Prostate gland (tissue), 2 donors: ENCODE measurements at regions not wholly inside any gene's neighbourhood (a gene's known extent, or its start where the extent isn't known, plus 50 kb on each side); places are given as distances from the start of the nearest gene placed in this dataset.

ENCODE experiments used
- DNase-seq: peaks from one replicate; pipeline ENCODE4 v3.0.0-alpha.2; 2019; ENCODE audit warnings: low spot score
- H3K27ac ChIP-seq, 2 donors: fragments of 200-600 bp; sonication (generic); 2 replicates each; pipeline ENCODE4 v1.5.1; 2017 to 2019
- H3K27me3 ChIP-seq: fragments of 200-600 bp; sonication (generic); replicated peaks from 2 replicates; pipeline ENCODE4 v1.5.1; 2019; ENCODE audit not compliant: insufficient read depth
- H3K36me3 ChIP-seq, 2 donors: fragments of 200-600 bp; sonication (generic); 1 replicate in 1 of 2; 2 replicates in 1 of 2; pipeline versions ENCODE4 v1.5.1 to v1.8.1; 2017 to 2019
- H3K4me1 ChIP-seq: fragments of 200-600 bp; sonication (generic); replicated peaks from 2 replicates; pipeline ENCODE4 v1.5.1; 2019
- H3K4me3 ChIP-seq, 2 donors: fragments of 200-600 bp; sonication (generic); 2 replicates each; pipeline ENCODE4 v1.5.1; 2017 to 2019
- H3K9me3 ChIP-seq: fragments of 200-600 bp; sonication (generic); 2 replicates; pipeline ENCODE4 v1.5.1; 2017
- POLR2A ChIP-seq: fragments of 450-650 bp; IDR thresholded peaks from one replicate; pipeline ENCODE4 v1.6.1; 2016; ENCODE audit warnings: antibody characterized with exemption, mild to moderate bottlenecking
- POLR2AphosphoS5 ChIP-seq: sonication (generic); formaldehyde crosslinking; IDR thresholded peaks from one replicate; pipeline ENCODE4 v1.6.1; 2017; ENCODE audit warnings: antibody characterized with exemption
- WGBS: methylation state at CpG from one replicate; pipeline ENCODE4 v1.1.5; 2018; 5-methylcytosine and 5-hydroxymethylcytosine counted together
- intact Hi-C: fragments of 100-400 bp; cut with DNase I; formaldehyde crosslinking; loops from one replicate; pipeline ENCODE4 v1.14.2; 2022
- TF ChIP-seq, protein P1 (sequence below), 4 experiments: fragments of 200-600 bp in 2 of 4; fragments of 450-650 bp in 2 of 4; sonication (generic) in 2 of 4; IDR thresholded peaks; 1 replicate in 3 of 4; 2 replicates in 1 of 4; pipeline ENCODE4 v1.5.1; 2016 to 2019; ENCODE audit warnings: antibody characterized with exemption in 4 of 4, mild to moderate bottlenecking in 2 of 4, moderate library complexity in 2 of 4

DNA sequence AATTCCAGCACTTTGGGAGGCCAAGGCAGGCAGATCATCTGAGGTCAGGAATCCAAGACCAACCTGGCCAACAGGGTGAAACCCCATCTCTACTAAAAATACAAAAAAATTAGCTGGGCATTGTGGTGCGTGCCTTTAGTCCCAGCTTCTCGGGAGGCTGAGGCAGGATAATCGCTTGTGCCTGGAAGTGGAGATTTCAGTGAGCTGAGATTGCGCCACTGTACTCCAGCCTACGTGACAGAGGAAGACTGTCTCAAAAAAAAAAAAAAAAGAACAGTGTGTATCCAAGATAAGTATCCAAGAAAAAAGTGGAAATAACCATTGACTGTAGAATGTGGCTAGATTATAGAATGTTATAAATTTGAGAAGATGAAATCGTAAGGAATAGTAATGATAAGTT lies 142.1 kb downstream of the FAM124B start:
- Histone ChIP-seq H3K36me3 (no peaks in the 10 kb centered on the region), H3K4me3 (no peak overlapping the region), H3K4me1 (no peaks in the 10 kb centered on the region), H3K9me3 (no peaks in the 10 kb centered on the region), H3K27me3 (no peaks in the 10 kb centered on the region), H3K27ac (no peak overlapping the region)
- intact Hi-C loops = no loop called here
- no peak for TF ChIP-seq POLR2AphosphoS5
- TF ChIP-seq POLR2A = no peak
- TF ChIP-seq, protein P1, sequence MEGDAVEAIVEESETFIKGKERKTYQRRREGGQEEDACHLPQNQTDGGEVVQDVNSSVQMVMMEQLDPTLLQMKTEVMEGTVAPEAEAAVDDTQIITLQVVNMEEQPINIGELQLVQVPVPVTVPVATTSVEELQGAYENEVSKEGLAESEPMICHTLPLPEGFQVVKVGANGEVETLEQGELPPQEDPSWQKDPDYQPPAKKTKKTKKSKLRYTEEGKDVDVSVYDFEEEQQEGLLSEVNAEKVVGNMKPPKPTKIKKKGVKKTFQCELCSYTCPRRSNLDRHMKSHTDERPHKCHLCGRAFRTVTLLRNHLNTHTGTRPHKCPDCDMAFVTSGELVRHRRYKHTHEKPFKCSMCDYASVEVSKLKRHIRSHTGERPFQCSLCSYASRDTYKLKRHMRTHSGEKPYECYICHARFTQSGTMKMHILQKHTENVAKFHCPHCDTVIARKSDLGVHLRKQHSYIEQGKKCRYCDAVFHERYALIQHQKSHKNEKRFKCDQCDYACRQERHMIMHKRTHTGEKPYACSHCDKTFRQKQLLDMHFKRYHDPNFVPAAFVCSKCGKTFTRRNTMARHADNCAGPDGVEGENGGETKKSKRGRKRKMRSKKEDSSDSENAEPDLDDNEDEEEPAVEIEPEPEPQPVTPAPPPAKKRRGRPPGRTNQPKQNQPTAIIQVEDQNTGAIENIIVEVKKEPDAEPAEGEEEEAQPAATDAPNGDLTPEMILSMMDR (IDR thresholded peaks at IDR 0.05) = no peak
- 87% methylated on average over 6 of the region's 6 CpGs for WGBS
- no peak for DNase-seq

- WGBS = 75% methylated on average over 2 of the region's 2 CpGs
- TF ChIP-seq POLR2A (no peak), POLR2AphosphoS5 (no peak)
- TF ChIP-seq, protein P1 (IDR thresholded peaks at IDR 0.05) = no peak
- intact Hi-C loops = no loop called here
- Histone ChIP-seq H3K36me3 (no peaks in the 10 kb centered on the region), H3K9me3 (no peaks in the 10 kb centered on the region), H3K27ac (no peak overlapping the region), H3K4me1 (no peaks in the 10 kb centered on the region), H3K27me3 (no peaks in the 10 kb centered on the region), H3K4me3 (no peak overlapping the region)
- DNase-seq = no peak
Measured at GRCh38 chr2:224258059-224258458, 143.8 kb downstream of the FAM124B start.

GRCh38 chr2:224257156-224257555 lies 144.8 kb downstream of the FAM124B start:
- 47% methylated on average over 2 of the region's 2 CpGs for WGBS
- Histone ChIP-seq H3K27ac (no peak overlapping the region), H3K4me3 (no peak overlapping the region), H3K4me1 (no peaks in the 10 kb centered on the region), H3K9me3 (no peaks in the 10 kb centered on the region), H3K36me3 (no peaks in the 10 kb centered on the region), H3K27me3 (no peaks in the 10 kb centered on the region)
- intact Hi-C loops = no loop called here
- DNase-seq = no peak
- TF ChIP-seq POLR2AphosphoS5 = no peak

GRCh38 chr2:224253464-224253863 lies 148.4 kb downstream of the FAM124B start:
- H3K4me3 ChIP-seq = no peak overlapping the region
- no peaks in the 10 kb centered on the region for H3K4me1 ChIP-seq
- DNase-seq = no peak
- TF ChIP-seq POLR2AphosphoS5 = no peak
- TF ChIP-seq, protein P1 (IDR thresholded peaks at IDR 0.05) = no peak
- TF ChIP-seq POLR2A = no peak
- 96% methylated on average over 1 of the region's 1 CpG for WGBS
- H3K9me3 ChIP-seq = no peaks in the 10 kb centered on the region
- H3K27ac ChIP-seq = no peak overlapping the region
- intact Hi-C loops = no loop called here
- no peaks in the 10 kb centered on the region for H3K36me3 ChIP-seq
- H3K27me3 ChIP-seq = no peaks in the 10 kb centered on the region

- TF ChIP-seq POLR2A = no peak
- TF ChIP-seq, protein P1 (IDR thresholded peaks at IDR 0.05) = no peak
- no peak for TF ChIP-seq POLR2AphosphoS5
- no peak for DNase-seq
- Histone ChIP-seq H3K27ac (no peak overlapping the region), H3K4me3 (no peak overlapping the region), H3K4me1 (no peaks in the 10 kb centered on the region), H3K27me3 (no peaks in the 10 kb centered on the region), H3K9me3 (no peaks in the 10 kb centered on the region), H3K36me3 (no peaks in the 10 kb centered on the region)
- intact Hi-C loops = no loop called here
Measured at GRCh38 chr2:224252631-224253030, 149.3 kb downstream of the FAM124B start.
